Astrocyte of the cerebellum (primary cell): ENCODE measurements at regions not wholly inside any gene's neighbourhood (a gene's known extent, or its start where the extent isn't known, plus 50 kb on each side); places are given as distances from the start of the nearest gene placed in this dataset.

Source experiments
- DNase-seq: peaks from one replicate; pipeline ENCODE4 v3.0.0-alpha.2; 2011; ENCODE audit warnings: low read depth
- H3K4me3 ChIP-seq: 2 replicates; pipeline ENCODE4 v1.5.1; 2011; ENCODE audit warnings: mild to moderate bottlenecking, low read depth, low read length, moderate library complexity
- in situ Hi-C: cut with HindIII; loops from 2 replicates; pipeline ENCODE4 v1.10.0; 2017; ENCODE audit warnings: low sequenced_read_pairs
- TF ChIP-seq, protein P1 (sequence below): IDR thresholded peaks from 2 replicates; pipeline ENCODE4 v1.5.1; 2012; ENCODE audit warnings: low read length, low read depth, moderate library complexity, mild to moderate bottlenecking; ENCODE audit errors: missing control alignments

- no peak for DNase-seq
- H3K4me3 ChIP-seq = no peak overlapping the region
- TF ChIP-seq, protein P1, sequence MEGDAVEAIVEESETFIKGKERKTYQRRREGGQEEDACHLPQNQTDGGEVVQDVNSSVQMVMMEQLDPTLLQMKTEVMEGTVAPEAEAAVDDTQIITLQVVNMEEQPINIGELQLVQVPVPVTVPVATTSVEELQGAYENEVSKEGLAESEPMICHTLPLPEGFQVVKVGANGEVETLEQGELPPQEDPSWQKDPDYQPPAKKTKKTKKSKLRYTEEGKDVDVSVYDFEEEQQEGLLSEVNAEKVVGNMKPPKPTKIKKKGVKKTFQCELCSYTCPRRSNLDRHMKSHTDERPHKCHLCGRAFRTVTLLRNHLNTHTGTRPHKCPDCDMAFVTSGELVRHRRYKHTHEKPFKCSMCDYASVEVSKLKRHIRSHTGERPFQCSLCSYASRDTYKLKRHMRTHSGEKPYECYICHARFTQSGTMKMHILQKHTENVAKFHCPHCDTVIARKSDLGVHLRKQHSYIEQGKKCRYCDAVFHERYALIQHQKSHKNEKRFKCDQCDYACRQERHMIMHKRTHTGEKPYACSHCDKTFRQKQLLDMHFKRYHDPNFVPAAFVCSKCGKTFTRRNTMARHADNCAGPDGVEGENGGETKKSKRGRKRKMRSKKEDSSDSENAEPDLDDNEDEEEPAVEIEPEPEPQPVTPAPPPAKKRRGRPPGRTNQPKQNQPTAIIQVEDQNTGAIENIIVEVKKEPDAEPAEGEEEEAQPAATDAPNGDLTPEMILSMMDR = no peak
- in situ Hi-C loops = no loop called here
Observed at GRCh38 chr5:149441986-149442385, 62.9 kb upstream of the IL17B start.

- TF ChIP-seq, protein P1 = no peak
- H3K4me3 ChIP-seq = no peak overlapping the region
- no peak for DNase-seq
- in situ Hi-C loops = no loop called here
Observed at GRCh38 chr5:149441194-149441753, 62.2 kb upstream of the IL17B start.

DNA sequence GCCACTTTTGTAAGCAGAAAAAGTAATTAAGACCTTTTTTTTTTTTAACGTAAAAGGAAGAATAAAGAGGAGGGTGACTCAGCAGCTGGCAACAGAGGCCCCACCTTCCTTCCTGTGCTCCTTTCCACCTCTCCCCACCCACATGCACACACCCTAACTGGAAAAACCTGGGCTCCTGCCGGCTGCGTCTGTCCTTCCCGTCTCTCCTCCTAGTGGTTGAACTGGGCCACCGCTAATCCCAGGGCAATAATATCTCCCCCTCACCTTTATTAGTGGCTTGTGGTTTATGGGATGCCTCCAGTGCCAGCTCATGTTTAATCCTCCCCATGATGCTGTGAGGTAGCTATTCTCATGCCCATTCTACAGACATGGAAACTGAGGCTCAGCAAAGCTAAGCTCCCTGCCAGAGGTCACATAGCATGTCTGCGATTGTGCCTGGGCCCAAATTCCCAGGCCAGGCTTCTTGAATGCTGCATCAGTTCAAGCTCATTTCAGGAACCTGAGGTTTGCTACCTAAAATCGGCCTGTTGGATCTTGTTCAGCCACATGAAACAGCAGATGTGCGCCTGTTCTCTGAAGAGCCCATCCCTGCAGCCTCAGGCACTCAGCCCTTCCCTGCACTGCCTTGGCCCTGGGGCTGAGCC, 60.9 kb upstream of the IL17B start:
- TF ChIP-seq, protein P1 = peak; percentile 51
- in situ Hi-C loops = no loop called here
- no peak overlapping the region for H3K4me3 ChIP-seq
- no peak for DNase-seq

DNA sequence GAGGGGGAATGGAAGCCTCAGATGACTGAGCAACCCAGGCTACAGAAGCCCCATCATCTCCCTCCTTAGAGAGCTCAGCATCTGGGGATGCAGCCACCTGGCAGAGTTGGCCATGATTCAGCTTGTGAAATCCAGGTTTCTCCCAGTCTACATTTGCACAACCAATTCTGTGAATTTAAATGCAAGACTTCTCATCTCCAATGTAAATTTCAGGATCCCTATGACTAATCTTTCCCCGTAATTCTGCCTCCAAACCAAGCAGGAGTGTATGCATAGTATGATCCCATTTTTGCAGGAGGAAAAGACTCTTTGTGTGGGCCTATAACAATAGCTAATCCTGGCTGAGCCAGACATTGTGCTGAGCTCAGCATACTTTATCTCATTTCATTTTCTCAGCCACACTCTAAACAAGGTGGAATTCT, 59.6 kb upstream of the IL17B start:
- no peak for DNase-seq
- no peak overlapping the region for H3K4me3 ChIP-seq
- TF ChIP-seq, protein P1 = no peak
- in situ Hi-C loops = no loop called here

GRCh38 chr5:149438281-149438680, 59.2 kb upstream of the IL17B start:
- DNase-seq = no peak
- H3K4me3 ChIP-seq = no peak overlapping the region
- in situ Hi-C loops = no loop called here
- TF ChIP-seq, protein P1 = no peak

GRCh38 chr5:149437391-149438040, 58.4 kb upstream of the IL17B start:
- H3K4me3 ChIP-seq = no peak overlapping the region
- DNase-seq = no peak
- TF ChIP-seq, protein P1 = no peak
- in situ Hi-C loops = no loop called here
